PC-3 (cell line): ENCODE measurements at regions not wholly inside any gene's neighbourhood (a gene's known extent, or its start where the extent isn't known, plus 50 kb on each side); places are given as distances from the start of the nearest gene placed in this dataset.
"Not testable (repeated sequence)": the region's sequence is repeated elsewhere in the genome, so short reads cannot be mapped to it uniquely, and the experiment has no call there.

Experiments
- ATAC-seq: fragments of 200-7000 bp; cut with Tn5 transposase; 2 replicates; pipeline ENCODE4 v1.9.1; 2020; ENCODE audit warnings: mild to moderate bottlenecking, moderate library complexity
- BruUV-seq: library from RNA; stranded (reverse); fragments of 400-500 nt; replicated peaks from 2 replicates; lab custom pipeline; 2021; lab: Mats Ljungman, UMichigan
- CTCF ChIA-PET: fragments of 300-600 bp; sonication (Branson Sonifier 250); formaldehyde crosslinking; loops from one replicate; lab custom pipeline; 2022; ENCODE audit warnings: antibody characterized with exemption; lab: Charles Lee
- POLR2A ChIA-PET: fragments of 300-600 bp; sonication (Branson Sonifier 250); formaldehyde crosslinking; loops from one replicate; lab custom pipeline; 2022; ENCODE audit warnings: antibody characterized with exemption; ENCODE audit not compliant: unreplicated experiment; lab: Charles Lee
- DNase-seq: peaks from one replicate; pipeline ENCODE4 v3.0.0-alpha.2; 2015
- H2AFZ ChIP-seq: fragments of 300-600 bp; sonication (generic); 2 replicates; pipeline ENCODE4 v1.6.0; 2016; ENCODE audit warnings: antibody characterized with exemption, low read length
- H3F3A ChIP-seq: fragments of 300-600 bp; sonication (generic); one replicate; pipeline ENCODE4 v1.6.0; 2017; ENCODE audit warnings: antibody characterized with exemption, low read length, control low read depth, mild to moderate bottlenecking; ENCODE audit not compliant: unreplicated experiment
- H3K27ac ChIP-seq: fragments of 300-600 bp; sonication (generic); 2 replicates; pipeline ENCODE4 v1.5.1; 2016; ENCODE audit warnings: mild to moderate bottlenecking, low read length
- H3K27me3 ChIP-seq: fragments of 300-600 bp; sonication (generic); 2 replicates; pipeline ENCODE4 v1.6.1; 2016; ENCODE audit warnings: low read length, mixed read lengths
- H3K36me3 ChIP-seq: fragments of 300-600 bp; sonication (generic); 2 replicates; pipeline ENCODE4 v1.6.1; 2016; ENCODE audit warnings: low read depth, mixed run types, low read length, mixed read lengths
- H3K4me1 ChIP-seq: fragments of 300-600 bp; sonication (generic); 2 replicates; pipeline ENCODE4 v1.5.1; 2016; ENCODE audit warnings: low read length; ENCODE audit not compliant: insufficient read depth
- H3K4me2 ChIP-seq: fragments of 300-600 bp; sonication (generic); 2 replicates; pipeline ENCODE4 v1.6.0; 2016; ENCODE audit warnings: low read length
- H3K4me3 ChIP-seq: fragments of 300-600 bp; sonication (generic); 2 replicates; pipeline ENCODE4 v1.5.1; 2016; ENCODE audit warnings: mild to moderate bottlenecking, low read length, mixed read lengths
- H3K79me2 ChIP-seq: fragments of 300-600 bp; sonication (generic); 2 replicates; pipeline ENCODE4 v1.6.1; 2017; ENCODE audit warnings: low read length, mixed read lengths
- H3K9ac ChIP-seq: fragments of 300-600 bp; sonication (generic); 2 replicates; pipeline ENCODE4 v1.6.0; 2016; ENCODE audit warnings: mild to moderate bottlenecking, low read length
- H3K9me2 ChIP-seq: fragments of 300-600 bp; sonication (generic); replicated peaks from 2 replicates; pipeline ENCODE4 v1.6.1; 2016; ENCODE audit warnings: mixed run types, low read length, mixed read lengths
- H3K9me3 ChIP-seq: fragments of 300-600 bp; sonication (generic); 2 replicates; pipeline ENCODE4 v1.6.1; 2016; ENCODE audit warnings: low read length, mixed read lengths
- H4K20me1 ChIP-seq: fragments of 300-600 bp; sonication (generic); 2 replicates; pipeline ENCODE4 v1.6.1; 2016; ENCODE audit warnings: low read length, mixed read lengths
- EZH2 ChIP-seq: fragments of 300-600 bp; sonication (generic); IDR thresholded peaks from one replicate; pipeline ENCODE4 v1.6.1; 2017; ENCODE audit warnings: antibody characterized with exemption, mild to moderate bottlenecking, low read length; ENCODE audit not compliant: unreplicated experiment
- EZH2phosphoT487 ChIP-seq: fragments of 300-600 bp; sonication (generic); IDR thresholded peaks from 2 replicates; pipeline ENCODE4 v1.6.1; 2018; ENCODE audit warnings: mild to moderate bottlenecking, antibody characterized with exemption, low read length, borderline replicate concordance
- intact Hi-C: fragments of 100-400 bp; cut with micrococcal nuclease; formaldehyde crosslinking; loops from 2 replicates; pipeline ENCODE4 v1.9.0; 2023
- TF ChIP-seq, protein P1 (sequence below): fragments of 300-600 bp; sonication (generic); conservative IDR thresholded peaks from 2 replicates; pipeline ENCODE4 v1.5.1; 2017; ENCODE audit warnings: antibody characterized with exemption, low read depth, mild to moderate bottlenecking, low read length

DNA sequence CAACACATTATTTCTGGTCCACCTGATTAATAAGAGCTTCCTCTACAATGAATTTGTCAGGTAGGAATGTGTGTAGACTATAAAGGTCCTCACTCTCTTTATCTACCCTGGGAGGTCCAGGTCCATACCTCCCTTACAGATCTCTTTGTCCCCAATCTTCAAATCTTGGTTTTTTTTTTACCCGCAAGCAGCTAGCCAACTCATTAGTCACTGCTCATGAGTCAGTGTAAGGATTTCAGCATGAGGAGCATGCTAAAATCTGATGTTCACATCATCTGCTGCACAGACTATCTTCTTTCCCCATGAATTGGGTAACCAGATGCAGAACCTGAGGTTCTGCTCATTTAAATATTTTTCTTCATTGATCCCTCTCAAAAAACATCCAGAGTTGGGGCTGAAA lies 397.0 kb upstream of the ISX start:
- ChIA-PET POLR2A (no interaction called here), CTCF (no interaction called here)
- no peak overlapping the region for H3K4me3 ChIP-seq
- no TSS peak for BruUV-seq
- no peaks in the 10 kb centered on the region for H3K4me1 ChIP-seq
- no peaks in the 10 kb centered on the region for H3K9me3 ChIP-seq
- no peaks in the 10 kb centered on the region for H3K27me3 ChIP-seq
- H3K36me3 ChIP-seq: no peaks in the 10 kb centered on the region
- TF ChIP-seq EZH2 (no peak), EZH2phosphoT487 (no peak)
- TF ChIP-seq, protein P1, sequence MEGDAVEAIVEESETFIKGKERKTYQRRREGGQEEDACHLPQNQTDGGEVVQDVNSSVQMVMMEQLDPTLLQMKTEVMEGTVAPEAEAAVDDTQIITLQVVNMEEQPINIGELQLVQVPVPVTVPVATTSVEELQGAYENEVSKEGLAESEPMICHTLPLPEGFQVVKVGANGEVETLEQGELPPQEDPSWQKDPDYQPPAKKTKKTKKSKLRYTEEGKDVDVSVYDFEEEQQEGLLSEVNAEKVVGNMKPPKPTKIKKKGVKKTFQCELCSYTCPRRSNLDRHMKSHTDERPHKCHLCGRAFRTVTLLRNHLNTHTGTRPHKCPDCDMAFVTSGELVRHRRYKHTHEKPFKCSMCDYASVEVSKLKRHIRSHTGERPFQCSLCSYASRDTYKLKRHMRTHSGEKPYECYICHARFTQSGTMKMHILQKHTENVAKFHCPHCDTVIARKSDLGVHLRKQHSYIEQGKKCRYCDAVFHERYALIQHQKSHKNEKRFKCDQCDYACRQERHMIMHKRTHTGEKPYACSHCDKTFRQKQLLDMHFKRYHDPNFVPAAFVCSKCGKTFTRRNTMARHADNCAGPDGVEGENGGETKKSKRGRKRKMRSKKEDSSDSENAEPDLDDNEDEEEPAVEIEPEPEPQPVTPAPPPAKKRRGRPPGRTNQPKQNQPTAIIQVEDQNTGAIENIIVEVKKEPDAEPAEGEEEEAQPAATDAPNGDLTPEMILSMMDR: no peak
- no peaks in the 10 kb centered on the region for H4K20me1 ChIP-seq
- no peak for DNase-seq
- ATAC-seq: no peak
- H3F3A ChIP-seq: no peaks in the 10 kb centered on the region
- no peaks in the 10 kb centered on the region for H3K79me2 ChIP-seq
- H3K9ac ChIP-seq: no peak overlapping the region
- no peak overlapping the region for H3K27ac ChIP-seq
- H2AFZ ChIP-seq: no peak overlapping the region
- H3K9me2 ChIP-seq: no peaks in the 10 kb centered on the region
- intact Hi-C loops: no loop called here
- no peak overlapping the region for H3K4me2 ChIP-seq

DNA sequence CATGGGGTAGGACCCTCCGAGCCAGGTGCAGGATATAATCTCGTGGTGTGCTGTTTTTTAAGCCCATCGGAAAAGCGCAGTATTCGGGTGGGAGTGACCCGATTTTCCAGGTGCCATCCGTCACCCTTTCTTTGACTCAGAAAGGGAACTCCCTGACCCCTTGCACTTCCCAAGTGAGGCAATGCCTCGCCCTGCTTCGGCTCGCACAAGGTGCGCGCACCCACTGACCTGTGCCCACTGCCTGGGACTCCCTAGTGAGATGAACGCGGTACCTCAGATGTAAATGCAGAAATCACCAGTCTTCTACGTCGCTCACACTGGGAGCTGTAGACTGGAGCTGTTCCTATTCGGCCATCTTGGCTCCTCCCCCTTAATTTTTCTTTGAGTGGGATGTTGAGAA lies 382.9 kb upstream of the ISX start:
- CTCF ChIA-PET, H3K9ac ChIP-seq: not testable (repeated sequence)

DNA sequence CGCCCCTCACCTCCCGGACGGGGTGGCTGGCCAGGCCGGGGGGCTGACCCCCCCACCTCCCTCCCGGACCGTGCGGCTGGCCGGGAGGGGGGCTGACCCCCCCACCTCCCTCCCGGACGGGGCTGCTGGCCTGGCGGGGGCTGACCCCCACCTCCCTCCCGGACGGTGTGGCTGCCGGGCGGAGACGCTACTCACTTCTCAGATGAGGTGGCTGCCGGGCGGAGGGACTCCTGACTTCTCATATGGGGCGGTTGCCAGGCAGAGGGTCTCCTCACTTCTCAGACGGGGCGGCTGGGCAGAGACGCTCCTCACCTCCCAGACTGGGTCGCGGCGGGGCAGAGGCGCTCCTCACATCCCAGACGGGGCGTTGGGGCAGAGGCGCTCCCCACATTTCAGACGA lies 381.7 kb upstream of the ISX start:
- intact Hi-C loops, CTCF ChIA-PET, H3K9me2 ChIP-seq, H3F3A ChIP-seq, H3K9me3 ChIP-seq, H3K4me1 ChIP-seq, DNase-seq, H3K36me3 ChIP-seq, H3K4me3 ChIP-seq, H4K20me1 ChIP-seq, POLR2A ChIA-PET, H3K4me2 ChIP-seq, H3K27ac ChIP-seq, H2AFZ ChIP-seq, H3K9ac ChIP-seq, BruUV-seq, H3K79me2 ChIP-seq, ATAC-seq, H3K27me3 ChIP-seq: not testable (repeated sequence)

More for the DNA sequence above, 382.9 kb upstream of the ISX start:
- H3K36me3 ChIP-seq, H3K79me2 ChIP-seq, H3K27me3 ChIP-seq, ATAC-seq, H3K4me2 ChIP-seq, H3F3A ChIP-seq, H4K20me1 ChIP-seq, intact Hi-C loops, H3K4me1 ChIP-seq, H3K27ac ChIP-seq, DNase-seq, H2AFZ ChIP-seq, BruUV-seq, H3K9me2 ChIP-seq, H3K9me3 ChIP-seq, POLR2A ChIA-PET, H3K4me3 ChIP-seq: not testable (repeated sequence)

DNA sequence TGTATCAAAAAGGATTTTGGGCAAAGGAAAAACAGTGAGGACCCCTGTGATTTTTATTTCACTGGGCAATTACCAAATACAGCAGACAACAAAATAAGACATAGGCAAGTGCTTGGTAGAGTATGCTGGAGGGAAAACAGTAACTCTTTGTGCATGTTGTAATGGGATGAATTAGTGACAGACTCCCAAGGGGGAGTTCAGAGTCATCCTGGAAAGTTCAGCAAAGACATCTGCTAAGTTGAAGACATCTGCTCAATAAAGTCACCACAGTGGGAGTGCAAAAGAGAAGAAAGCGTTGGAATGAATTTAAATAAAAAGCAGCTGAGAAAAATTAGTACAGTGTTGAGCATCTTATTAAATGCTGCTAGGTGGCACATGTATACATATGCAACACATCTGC lies 378.8 kb upstream of the ISX start:
- no peak for TF ChIP-seq EZH2
- TF ChIP-seq, protein P1: no peak
- TF ChIP-seq EZH2phosphoT487: no peak
- ChIA-PET CTCF (no interaction called here), POLR2A (no interaction called here)
- Histone ChIP-seq H3K27me3 (no peaks in the 10 kb centered on the region), H3K9me2 (no peaks in the 10 kb centered on the region), H3K4me2 (no peak overlapping the region), H3F3A (no peaks in the 10 kb centered on the region), H3K9ac (no peak overlapping the region), H2AFZ (no peak overlapping the region), H3K4me3 (no peak overlapping the region), H4K20me1 (no peaks in the 10 kb centered on the region), H3K79me2 (no peaks in the 10 kb centered on the region), H3K9me3 (no peaks in the 10 kb centered on the region), H3K36me3 (no peaks in the 10 kb centered on the region), H3K4me1 (no peaks in the 10 kb centered on the region), H3K27ac (no peak overlapping the region)
- no TSS peak for BruUV-seq
- DNase-seq (no peak), ATAC-seq (no peak)
- intact Hi-C loops: no loop called here
